Esophagus muscularis mucosa (tissue), 3 donors: ENCODE measurements at regions not wholly inside any gene's neighbourhood (a gene's known extent, or its start where the extent isn't known, plus 50 kb on each side); places are given as distances from the start of the nearest gene placed in this dataset.

Experiments
- POLR2A ChIP-seq: fragments of 450-650 bp; IDR thresholded peaks from one replicate; pipeline ENCODE4 v1.6.1; 2017; ENCODE audit warnings: antibody characterized with exemption, moderate library complexity, mild to moderate bottlenecking, low read depth
- TF ChIP-seq, protein P1 (sequence below), 3 experiments: fragments of 200-600 bp in 2 of 3; fragments of 450-650 bp in 1 of 3; sonication (generic) in 2 of 3; IDR thresholded peaks; one replicate each; pipeline ENCODE4 v1.5.1; 2017 to 2019; ENCODE audit warnings: antibody characterized with exemption in 3 of 3, mild to moderate bottlenecking in 2 of 3, moderate library complexity in 1 of 3

- TF ChIP-seq, protein P1, sequence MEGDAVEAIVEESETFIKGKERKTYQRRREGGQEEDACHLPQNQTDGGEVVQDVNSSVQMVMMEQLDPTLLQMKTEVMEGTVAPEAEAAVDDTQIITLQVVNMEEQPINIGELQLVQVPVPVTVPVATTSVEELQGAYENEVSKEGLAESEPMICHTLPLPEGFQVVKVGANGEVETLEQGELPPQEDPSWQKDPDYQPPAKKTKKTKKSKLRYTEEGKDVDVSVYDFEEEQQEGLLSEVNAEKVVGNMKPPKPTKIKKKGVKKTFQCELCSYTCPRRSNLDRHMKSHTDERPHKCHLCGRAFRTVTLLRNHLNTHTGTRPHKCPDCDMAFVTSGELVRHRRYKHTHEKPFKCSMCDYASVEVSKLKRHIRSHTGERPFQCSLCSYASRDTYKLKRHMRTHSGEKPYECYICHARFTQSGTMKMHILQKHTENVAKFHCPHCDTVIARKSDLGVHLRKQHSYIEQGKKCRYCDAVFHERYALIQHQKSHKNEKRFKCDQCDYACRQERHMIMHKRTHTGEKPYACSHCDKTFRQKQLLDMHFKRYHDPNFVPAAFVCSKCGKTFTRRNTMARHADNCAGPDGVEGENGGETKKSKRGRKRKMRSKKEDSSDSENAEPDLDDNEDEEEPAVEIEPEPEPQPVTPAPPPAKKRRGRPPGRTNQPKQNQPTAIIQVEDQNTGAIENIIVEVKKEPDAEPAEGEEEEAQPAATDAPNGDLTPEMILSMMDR (IDR thresholded peaks at IDR 0.05) = no peak
- no peak for TF ChIP-seq POLR2A
Observed at GRCh38 chr22:18731075-18731666, 119.5 kb upstream of the RIMBP3 start.
